IMR-90 (cell line): ENCODE measurements at regions not wholly inside any gene's neighbourhood (a gene's known extent, or its start where the extent isn't known, plus 50 kb on each side); places are given as distances from the start of the nearest gene placed in this dataset.

Experiments used
- ATAC-seq: fragments of 200-7000 bp; cut with Tn5 transposase; 2 replicates; pipeline ENCODE4 v1.9.1; 2020; ENCODE audit warnings: low read depth, mild to moderate bottlenecking, moderate library complexity
- BruUV-seq: library from RNA; stranded (reverse); fragments of 400-500 nt; replicated peaks from 2 replicates; lab custom pipeline; 2021; lab: Mats Ljungman, UMichigan
- CTCF ChIA-PET: fragments of 300-600 bp; formaldehyde crosslinking; extraction: SDS; loops from one replicate; lab custom pipeline; 2021; ENCODE audit warnings: antibody characterized with exemption; lab: Yijun Ruan, JAX
- POLR2A ChIA-PET: fragments of 300-600 bp; sonication (Branson Sonifier 250); formaldehyde crosslinking; loops from one replicate; lab custom pipeline; 2022; ENCODE audit warnings: antibody characterized with exemption; ENCODE audit not compliant: unreplicated experiment; lab: Charles Lee
- DNase-seq: peaks from one replicate; pipeline ENCODE4 v3.0.0; 2013
- H2AFZ ChIP-seq: replicated peaks from 2 replicates; pipeline ENCODE3; 2013; ENCODE audit warnings: low read length, mild to moderate bottlenecking; ENCODE audit not compliant: poor library complexity
- H2AK5ac ChIP-seq: 2 replicates; pipeline ENCODE4 v1.6.1; 2013; ENCODE audit warnings: low read depth, low read length, inconsistent platforms
- H2AK9ac ChIP-seq: replicated peaks from 2 replicates; pipeline ENCODE3; 2013; ENCODE audit warnings: mild to moderate bottlenecking, low read depth, low read length, moderate library complexity; ENCODE audit not compliant: poor library complexity
- H2BK120ac ChIP-seq: 2 replicates; pipeline ENCODE4 v1.6.1; 2013; ENCODE audit warnings: low read depth, low read length, inconsistent platforms
- H2BK15ac ChIP-seq: 3 replicates; pipeline ENCODE4 v1.6.1; 2013; ENCODE audit warnings: low read depth, low read length, inconsistent platforms
- H2BK20ac ChIP-seq: 2 replicates; pipeline ENCODE4 v1.6.1; 2013; ENCODE audit warnings: low read depth, mild to moderate bottlenecking, inconsistent platforms, low read length, moderate library complexity
- H2BK5ac ChIP-seq: 2 replicates; pipeline ENCODE4 v1.6.1; 2013; ENCODE audit warnings: mild to moderate bottlenecking, low read depth, low read length, inconsistent platforms; ENCODE audit not compliant: poor library complexity, severe bottlenecking
- H3K14ac ChIP-seq: replicated peaks from 2 replicates; pipeline ENCODE4 v1.6.1; 2013; ENCODE audit warnings: low read depth, low read length, inconsistent platforms
- H3K18ac ChIP-seq: 2 replicates; pipeline ENCODE4 v1.6.1; 2013; ENCODE audit warnings: low read depth, low read length, control low read depth
- H3K23ac ChIP-seq: 2 replicates; pipeline ENCODE4 v1.6.1; 2013; ENCODE audit warnings: low read depth, low read length, inconsistent platforms
- H3K27ac ChIP-seq: 2 replicates; pipeline ENCODE4 v1.5.1; 2013; ENCODE audit warnings: mild to moderate bottlenecking, control low read depth, low read length; ENCODE audit not compliant: insufficient read depth
- H3K27me3 ChIP-seq: 2 replicates; pipeline ENCODE4 v1.6.1; 2013; ENCODE audit warnings: low read length; ENCODE audit not compliant: control insufficient read depth, insufficient read depth
- H3K36me3 ChIP-seq: 2 replicates; pipeline ENCODE4 v1.6.1; 2013; ENCODE audit warnings: low read length, mixed read lengths; ENCODE audit not compliant: control insufficient read depth, insufficient read depth
- H3K4ac ChIP-seq: 2 replicates; pipeline ENCODE4 v1.6.1; 2013; ENCODE audit warnings: low read depth, low read length, inconsistent platforms
- H3K4me1 ChIP-seq: 2 replicates; pipeline ENCODE4 v1.6.1; 2013; ENCODE audit warnings: low read length, mixed read lengths; ENCODE audit not compliant: control insufficient read depth, insufficient read depth
- H3K4me2 ChIP-seq: 2 replicates; pipeline ENCODE4 v1.6.1; 2013; ENCODE audit warnings: low read depth, mild to moderate bottlenecking, control low read depth, low read length, moderate library complexity
- H3K4me3 ChIP-seq: 2 replicates; pipeline ENCODE4 v1.5.1; 2013; ENCODE audit warnings: low read depth, mild to moderate bottlenecking, control low read depth, low read length, moderate library complexity; ENCODE audit not compliant: insufficient read depth
- H3K56ac ChIP-seq: 2 replicates; pipeline ENCODE4 v1.6.1; 2013; ENCODE audit warnings: low read length, inconsistent platforms; ENCODE audit not compliant: insufficient read depth; ENCODE audit errors: extremely low read depth
- H3K79me1 ChIP-seq, 2 experiments: 2 replicates each; pipeline ENCODE4 v1.6.1; 2013; ENCODE audit warnings: low read length in 2 of 2, inconsistent platforms in 1 of 2, low read depth in 1 of 2
- H3K9ac ChIP-seq: 2 replicates; pipeline ENCODE4 v1.6.1; 2013; ENCODE audit warnings: low read depth, low read length, control low read depth
- H3K9me1 ChIP-seq: 2 replicates; pipeline ENCODE4 v1.6.1; 2013; ENCODE audit warnings: low read length, inconsistent platforms; ENCODE audit not compliant: insufficient read depth
- H3K9me3 ChIP-seq: 2 replicates; pipeline ENCODE4 v1.6.1; 2013; ENCODE audit warnings: low read length; ENCODE audit not compliant: control insufficient read depth, insufficient read depth
- H4K20me1 ChIP-seq: 2 replicates; pipeline ENCODE4 v1.6.1; 2013; ENCODE audit warnings: low read length, inconsistent platforms; ENCODE audit not compliant: insufficient read depth
- H4K5ac ChIP-seq: 2 replicates; pipeline ENCODE4 v1.6.1; 2013; ENCODE audit warnings: mild to moderate bottlenecking, low read depth, low read length, control low read depth
- H4K8ac ChIP-seq, 2 experiments: 2 replicates each; pipeline ENCODE4 v1.6.1; 2013; ENCODE audit warnings: low read depth in 2 of 2, low read length in 2 of 2, control low read depth in 1 of 2, inconsistent platforms in 1 of 2
- H4K91ac ChIP-seq: 2 replicates; pipeline ENCODE4 v1.6.1; 2013; ENCODE audit warnings: low read depth, low read length, inconsistent platforms; ENCODE audit not compliant: insufficient read depth
- BHLHE40 ChIP-seq: fragments of 150-350 bp; IDR thresholded peaks from 2 replicates; pipeline ENCODE4 v1.6.1; 2016; ENCODE audit warnings: mild to moderate bottlenecking, low read depth, low read length
- CHD1 ChIP-seq: IDR thresholded peaks from 2 replicates; pipeline ENCODE4 v1.6.1; 2012; ENCODE audit warnings: low read depth, low read length, improper control_type of control experiment
- CTCF ChIP-seq: conservative IDR thresholded peaks from 2 replicates; pipeline ENCODE4 v1.5.1; 2012; ENCODE audit warnings: mild to moderate bottlenecking, low read depth, low read length, improper control_type of control experiment
- FOS ChIP-seq: fragments of 150-350 bp; IDR thresholded peaks from 2 replicates; pipeline ENCODE4 v1.6.1; 2016; ENCODE audit warnings: low read depth, low read length
- MAFK ChIP-seq: IDR thresholded peaks from 2 replicates; pipeline ENCODE4 v1.6.1; 2012; ENCODE audit warnings: low read depth, low read length, improper control_type of control experiment
- MAZ ChIP-seq: IDR thresholded peaks from 2 replicates; pipeline ENCODE4 v1.6.1; 2012; ENCODE audit warnings: low read depth, mild to moderate bottlenecking, low read length, improper control_type of control experiment, moderate library complexity, borderline replicate concordance
- MXI1 ChIP-seq: IDR thresholded peaks from 2 replicates; pipeline ENCODE4 v1.6.1; 2012; ENCODE audit warnings: low read depth, mild to moderate bottlenecking, low read length, moderate library complexity, borderline replicate concordance
- NFE2L2 ChIP-seq: fragments of 150-350 bp; IDR thresholded peaks from 2 replicates; pipeline ENCODE4 v1.6.1; 2016; ENCODE audit warnings: low read depth, mild to moderate bottlenecking, low read length
- RAD21 ChIP-seq: IDR thresholded peaks from 2 replicates; pipeline ENCODE4 v1.6.1; 2012; ENCODE audit warnings: low read length, improper control_type of control experiment
- RCOR1 ChIP-seq: IDR thresholded peaks from 2 replicates; pipeline ENCODE4 v1.6.1; 2012; ENCODE audit warnings: mild to moderate bottlenecking, low read length, improper control_type of control experiment; ENCODE audit not compliant: insufficient replicate concordance
- RFX5 ChIP-seq: IDR thresholded peaks from 2 replicates; pipeline ENCODE4 v1.8.0; 2012; ENCODE audit warnings: low read depth, mild to moderate bottlenecking, low read length, moderate library complexity
- WGBS, 2 experiments: methylation state at CpG; one replicate each; pipeline versions ENCODE4 v1.1.5 to v1.1.7; 2013; ENCODE audit warnings: missing lambda C conversion rate in 2 of 2; ENCODE audit not compliant: insufficient read length in 1 of 2; ENCODE audit errors: extremely low coverage in 2 of 2; 5-methylcytosine and 5-hydroxymethylcytosine counted together
- dilution Hi-C: fragments of 300-500 bp; cut with HindIII; formaldehyde crosslinking; loops from one replicate; pipeline ENCODE4 v1.14.3; 2018; ENCODE audit warnings: low sequenced_read_pairs; ENCODE audit not compliant: unreplicated experiment
- in situ Hi-C: fragments of 300-500 bp; cut with MboI; formaldehyde crosslinking; loops from 3 replicates; pipeline ENCODE4 v1.14.3; 2019; ENCODE audit warnings: low sequenced_read_pairs, inconsistent platforms, mixed read lengths
- intact Hi-C: fragments of 100-400 bp; cut with micrococcal nuclease; formaldehyde crosslinking; loops from 2 replicates; pipeline ENCODE4 v1.10.0; 2022
- TF ChIP-seq, protein P1 (sequence below): fragments of 150-350 bp; IDR thresholded peaks from 2 replicates; pipeline ENCODE4 v1.6.1; 2017; ENCODE audit warnings: mild to moderate bottlenecking, antibody characterized with exemption, low read length, low read depth
- TF ChIP-seq, protein P2 (sequence below): fragments of 150-350 bp; IDR thresholded peaks from 2 replicates; pipeline ENCODE4 v1.6.1; 2016; ENCODE audit warnings: low read depth, mild to moderate bottlenecking, low read length, moderate library complexity, borderline replicate concordance

DNA sequence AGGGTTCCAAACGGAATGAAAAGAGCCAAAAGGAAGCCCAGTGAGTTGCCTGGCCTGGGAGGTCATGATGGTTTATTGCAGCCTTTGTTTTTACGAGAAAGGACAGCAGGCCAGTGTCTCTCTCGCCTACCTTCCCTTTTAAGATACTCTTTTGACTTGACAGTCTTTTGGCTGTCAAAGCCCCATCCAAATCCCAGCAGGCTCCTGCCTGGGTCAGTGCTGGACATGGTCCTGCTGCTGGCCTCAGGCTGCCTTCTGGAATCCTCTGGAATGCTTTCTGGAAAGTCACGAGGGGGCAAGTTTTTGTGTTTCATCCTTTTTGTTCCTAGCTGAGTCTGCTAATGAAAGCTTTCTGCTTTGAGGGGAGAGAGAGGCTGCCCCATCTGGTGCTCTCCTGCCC lies 444.8 kb downstream of the OLFM4 start:
- Histone ChIP-seq H3K4ac (no peak overlapping the region), H4K91ac (no peak overlapping the region), H3K4me1 (no peaks in the 10 kb centered on the region), H2AFZ (no peak overlapping the region), H4K20me1 (no peaks in the 10 kb centered on the region), H2AK9ac (no peak overlapping the region), H3K56ac (no peak overlapping the region), H3K36me3 (no peaks in the 10 kb centered on the region), H2BK15ac (no peak overlapping the region), H4K5ac (no peak overlapping the region), H3K18ac (no peak overlapping the region), H3K27me3 (no peaks in the 10 kb centered on the region), H2BK20ac (no peak overlapping the region), H3K79me1 (no peaks in the 10 kb centered on the region), H2AK5ac (no peak overlapping the region), H3K9ac (no peak overlapping the region), H3K9me1 (no peaks in the 10 kb centered on the region), H4K8ac (no peak overlapping the region), H3K23ac (no peak overlapping the region), H2BK120ac (no peak overlapping the region), H3K4me2 (no peak overlapping the region), H3K9me3 (peaks cover 16% of the 10 kb centered on the region), H3K27ac (no peak overlapping the region), H2BK5ac (no peak overlapping the region), H3K14ac (no peak overlapping the region), H3K4me3 (no peak overlapping the region)
- ATAC-seq (no peak), DNase-seq (no peak)
- dilution Hi-C loops (no loop called here), in situ Hi-C loops (no loop called here), intact Hi-C loops (no loop called here)
- WGBS, 2 experiments, result no CpG with 5 or more reads among the region's 4 CpGs
- no TSS peak for BruUV-seq
- no peak for TF ChIP-seq MAZ
- TF ChIP-seq CTCF, result no peak
- no peak for TF ChIP-seq RFX5
- no peak for TF ChIP-seq MXI1
- TF ChIP-seq MAFK, result no peak
- no peak for TF ChIP-seq FOS
- no peak for TF ChIP-seq CHD1
- TF ChIP-seq, protein P1, sequence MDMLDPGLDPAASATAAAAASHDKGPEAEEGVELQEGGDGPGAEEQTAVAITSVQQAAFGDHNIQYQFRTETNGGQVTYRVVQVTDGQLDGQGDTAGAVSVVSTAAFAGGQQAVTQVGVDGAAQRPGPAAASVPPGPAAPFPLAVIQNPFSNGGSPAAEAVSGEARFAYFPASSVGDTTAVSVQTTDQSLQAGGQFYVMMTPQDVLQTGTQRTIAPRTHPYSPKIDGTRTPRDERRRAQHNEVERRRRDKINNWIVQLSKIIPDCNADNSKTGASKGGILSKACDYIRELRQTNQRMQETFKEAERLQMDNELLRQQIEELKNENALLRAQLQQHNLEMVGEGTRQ, result no peak
- TF ChIP-seq, protein P2, sequence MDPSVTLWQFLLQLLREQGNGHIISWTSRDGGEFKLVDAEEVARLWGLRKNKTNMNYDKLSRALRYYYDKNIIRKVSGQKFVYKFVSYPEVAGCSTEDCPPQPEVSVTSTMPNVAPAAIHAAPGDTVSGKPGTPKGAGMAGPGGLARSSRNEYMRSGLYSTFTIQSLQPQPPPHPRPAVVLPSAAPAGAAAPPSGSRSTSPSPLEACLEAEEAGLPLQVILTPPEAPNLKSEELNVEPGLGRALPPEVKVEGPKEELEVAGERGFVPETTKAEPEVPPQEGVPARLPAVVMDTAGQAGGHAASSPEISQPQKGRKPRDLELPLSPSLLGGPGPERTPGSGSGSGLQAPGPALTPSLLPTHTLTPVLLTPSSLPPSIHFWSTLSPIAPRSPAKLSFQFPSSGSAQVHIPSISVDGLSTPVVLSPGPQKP, result no peak
- TF ChIP-seq RCOR1, result no peak
- no peak for TF ChIP-seq NFE2L2
- TF ChIP-seq BHLHE40, result no peak
- TF ChIP-seq RAD21, result no peak
- ChIA-PET POLR2A (no interaction called here), CTCF (no interaction called here)
